HepG2 (cell line): ENCODE measurements at regions not wholly inside any gene's neighbourhood (a gene's known extent, or its start where the extent isn't known, plus 50 kb on each side); places are given as distances from the start of the nearest gene placed in this dataset.

Experiments used
- ATAC-seq: fragments of 200-7000 bp; cut with Tn5 transposase; 3 replicates; pipeline ENCODE4 v1.9.1; 2020; ENCODE audit warnings: mild to moderate bottlenecking, moderate library complexity
- BruUV-seq: library from RNA; stranded (reverse); fragments of 400-500 nt; replicated peaks from 2 replicates; lab custom pipeline; 2021; lab: Mats Ljungman, UMichigan
- CTCF ChIA-PET: fragments of 300-600 bp; formaldehyde crosslinking; extraction: SDS; loops from one replicate; lab custom pipeline; 2021; ENCODE audit warnings: low total read pairs, inconsistent platforms, low intra/inter-chr PET ratio; lab: Yijun Ruan, JAX
- POLR2A ChIA-PET: fragments of 350-600 bp; sonication (Branson Sonifier 250); formaldehyde crosslinking; loops from one replicate; lab custom pipeline; 2020; ENCODE audit warnings: antibody characterized with exemption, inconsistent platforms; lab: Yijun Ruan, JAX
- DNase-seq: peaks from one replicate; pipeline ENCODE4 v3.0.0-alpha.2; 2015; ENCODE audit warnings: low spot score
- FAIRE-seq: peaks from 3 replicates; lab custom pipeline; 2011; peaks lifted over from hg19 to GRCh38; lab: Jason Lieb, UNC
- H2AFZ ChIP-seq: one replicate; pipeline ENCODE4 v1.6.1; 2011; ENCODE audit warnings: low read length, inconsistent platforms
- H3K27ac ChIP-seq: fragments of 300-600 bp; 3 replicates; pipeline ENCODE4 v1.8.0; 2011; ENCODE audit warnings: mixed run types, mild to moderate bottlenecking, mixed read lengths, low read length, inconsistent platforms; ENCODE audit not compliant: insufficient read depth; ENCODE audit errors: extremely low read length
- H3K27me3 ChIP-seq, 2 experiments: fragments of 200-600 bp in 1 of 2; 2 replicates in 1 of 2; 3 replicates in 1 of 2; pipeline versions ENCODE4 v1.6.0 to v1.8.0; 2011; ENCODE audit warnings: low read length in 2 of 2, mild to moderate bottlenecking in 2 of 2, moderate library complexity in 2 of 2, inconsistent platforms in 1 of 2; ENCODE audit not compliant: insufficient read depth in 2 of 2, control insufficient read depth in 1 of 2
- H3K36me3 ChIP-seq, 2 experiments: fragments of 200-600 bp in 1 of 2; replicated peaks in 1 of 2; 2 replicates in 1 of 2; 3 replicates in 1 of 2; pipeline versions ENCODE4 v1.5.1 to v1.8.0; 2011; ENCODE audit warnings: low read length in 2 of 2, inconsistent platforms in 1 of 2; ENCODE audit not compliant: insufficient read depth in 2 of 2, control insufficient read depth in 1 of 2
- H3K4me1 ChIP-seq: 2 replicates; pipeline ENCODE4 v1.5.1; 2012; ENCODE audit warnings: low read length, inconsistent platforms; ENCODE audit not compliant: insufficient read depth
- H3K4me2 ChIP-seq: 2 replicates; pipeline ENCODE4 v1.6.0; 2011; ENCODE audit warnings: low read depth, low read length, inconsistent platforms
- H3K4me3 ChIP-seq, 3 experiments: fragments of 200-600 bp in 1 of 3; sonication (generic), shearing (Covaris generic) in 1 of 3; replicated peaks in 1 of 3; 2 replicates each; pipeline ENCODE4 v1.5.1; 2011 to 2016; ENCODE audit warnings: low read length in 3 of 3, inconsistent platforms in 2 of 3, low read depth in 2 of 3, mild to moderate bottlenecking in 2 of 3, control low read depth in 1 of 3, mixed read lengths in 1 of 3; ENCODE audit not compliant: insufficient read depth in 1 of 3
- H3K79me2 ChIP-seq: one replicate; pipeline ENCODE4 v1.6.1; 2011; ENCODE audit warnings: low read length, inconsistent platforms; ENCODE audit not compliant: insufficient read depth
- H3K9ac ChIP-seq: 2 replicates; pipeline ENCODE4 v1.6.0; 2011; ENCODE audit warnings: mild to moderate bottlenecking, low read depth, low read length, inconsistent platforms; ENCODE audit not compliant: insufficient read depth
- H3K9me3 ChIP-seq: 2 replicates; pipeline ENCODE4 v1.5.1; 2012; ENCODE audit warnings: mild to moderate bottlenecking, low read length
- H4K20me1 ChIP-seq: 2 replicates; pipeline ENCODE4 v1.6.0; 2011; ENCODE audit warnings: inconsistent platforms, mild to moderate bottlenecking, low read length, moderate library complexity; ENCODE audit not compliant: insufficient read depth
- BCL6 ChIP-seq: IDR thresholded peaks from 2 replicates; pipeline ENCODE4 v1.6.1; 2016; ENCODE audit warnings: missing genetic modification reagents, missing compliant biosample characterization
- TEAD2 ChIP-seq: sonication (generic); formaldehyde crosslinking; IDR thresholded peaks from 2 replicates; pipeline ENCODE4 v1.9.0; 2021; ENCODE audit warnings: missing genetic modification reagents
- THAP11 ChIP-seq: IDR thresholded peaks from 2 replicates; pipeline ENCODE4 v1.6.1; 2016; ENCODE audit warnings: missing biosample characterization, missing genetic modification reagents
- ZBTB38 ChIP-seq: sonication (generic); formaldehyde crosslinking; IDR thresholded peaks from 2 replicates; pipeline ENCODE4 v1.5.1; 2020; ENCODE audit warnings: mild to moderate bottlenecking, missing genetic modification reagents
- ZNF263 ChIP-seq: sonication (generic); formaldehyde crosslinking; IDR thresholded peaks from 2 replicates; pipeline ENCODE4 v1.4.0; 2020; ENCODE audit warnings: missing genetic modification reagents
- ZNF33B ChIP-seq: sonication (generic); formaldehyde crosslinking; IDR thresholded peaks from 2 replicates; pipeline ENCODE4 v1.5.1; 2020; ENCODE audit warnings: mild to moderate bottlenecking, missing genetic modification reagents
- WGBS: methylation state at CpG from one replicate; pipeline ENCODE4 v1.1.6; 2017; ENCODE audit warnings: low lambda C conversion rate; 5-methylcytosine and 5-hydroxymethylcytosine counted together
- in situ Hi-C: cut with HindIII; loops from 2 replicates; pipeline ENCODE4 v1.10.0; 2017; ENCODE audit warnings: low pct_unique_long_range_greater_than_20kb; ENCODE audit not compliant: extremely low pct_ligation_motif_present
- intact Hi-C: fragments of 100-400 bp; cut with micrococcal nuclease; formaldehyde crosslinking; loops from one replicate; pipeline ENCODE4 v1.10.0; 2022; ENCODE audit not compliant: unreplicated experiment
- TF ChIP-seq, protein P1 (sequence below): sonication (generic); formaldehyde crosslinking; IDR thresholded peaks from 2 replicates; pipeline ENCODE4 v1.5.1; 2020; ENCODE audit warnings: mild to moderate bottlenecking, missing genetic modification reagents, moderate library complexity
- TF ChIP-seq, protein P2 (sequence below): sonication (generic); formaldehyde crosslinking; IDR thresholded peaks from 2 replicates; pipeline ENCODE4 v1.4.0; 2020; ENCODE audit warnings: missing genetic modification reagents

DNA sequence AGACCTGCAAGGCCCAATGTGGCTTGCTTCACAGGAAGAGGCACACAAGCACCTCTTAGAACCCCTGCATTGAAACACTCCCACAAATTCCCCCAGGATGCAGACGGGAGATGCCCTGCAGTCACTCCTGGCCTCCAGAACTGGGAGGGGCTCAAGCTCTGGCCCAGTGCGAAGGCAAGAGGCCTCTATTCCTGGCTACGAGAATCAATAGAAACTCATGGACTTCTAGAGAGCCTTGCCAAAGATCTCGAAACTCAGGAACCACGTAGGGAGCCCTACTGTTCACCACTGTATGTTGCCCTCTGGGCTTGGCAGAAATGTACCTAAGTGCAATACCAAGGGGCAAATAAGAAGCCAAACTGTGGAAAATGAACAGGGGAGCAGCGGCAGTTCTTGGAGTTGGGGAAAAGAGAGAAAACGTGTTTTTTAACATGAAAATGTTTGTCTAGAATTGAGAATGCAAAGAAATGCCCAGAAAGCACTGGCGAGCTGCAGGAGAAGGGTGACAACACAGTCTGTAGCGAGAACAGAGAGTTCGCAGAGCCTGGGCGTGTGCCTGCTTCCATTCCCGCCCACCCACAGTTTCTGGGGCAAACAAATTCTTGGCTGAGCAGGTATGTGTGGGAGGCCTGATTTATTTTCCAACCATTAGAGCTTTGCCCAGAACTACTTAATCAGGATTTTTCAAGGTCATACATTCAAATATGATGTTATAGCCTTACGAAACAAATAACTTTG, 260.5 kb upstream of the KLF14 start:
- ATAC-seq = no peak
- no peak for FAIRE-seq
- CTCF ChIA-PET = no interaction called here
- no peaks in the 10 kb centered on the region for H3K9me3 ChIP-seq
- no peak overlapping the region for H2AFZ ChIP-seq
- peaks cover 0 to 3% of the 10 kb centered on the region in 2 experiments; a peak in 2 of 5 replicates for H3K36me3 ChIP-seq
- H3K9ac ChIP-seq = no peak overlapping the region
- H3K27ac ChIP-seq = peak overlapping the region; percentile 28
- WGBS = 93% methylated on average over 13 of the region's 13 CpGs
- no peak for TF ChIP-seq BCL6 (CRISPR knock-in tag)
- TF ChIP-seq, protein P1, sequence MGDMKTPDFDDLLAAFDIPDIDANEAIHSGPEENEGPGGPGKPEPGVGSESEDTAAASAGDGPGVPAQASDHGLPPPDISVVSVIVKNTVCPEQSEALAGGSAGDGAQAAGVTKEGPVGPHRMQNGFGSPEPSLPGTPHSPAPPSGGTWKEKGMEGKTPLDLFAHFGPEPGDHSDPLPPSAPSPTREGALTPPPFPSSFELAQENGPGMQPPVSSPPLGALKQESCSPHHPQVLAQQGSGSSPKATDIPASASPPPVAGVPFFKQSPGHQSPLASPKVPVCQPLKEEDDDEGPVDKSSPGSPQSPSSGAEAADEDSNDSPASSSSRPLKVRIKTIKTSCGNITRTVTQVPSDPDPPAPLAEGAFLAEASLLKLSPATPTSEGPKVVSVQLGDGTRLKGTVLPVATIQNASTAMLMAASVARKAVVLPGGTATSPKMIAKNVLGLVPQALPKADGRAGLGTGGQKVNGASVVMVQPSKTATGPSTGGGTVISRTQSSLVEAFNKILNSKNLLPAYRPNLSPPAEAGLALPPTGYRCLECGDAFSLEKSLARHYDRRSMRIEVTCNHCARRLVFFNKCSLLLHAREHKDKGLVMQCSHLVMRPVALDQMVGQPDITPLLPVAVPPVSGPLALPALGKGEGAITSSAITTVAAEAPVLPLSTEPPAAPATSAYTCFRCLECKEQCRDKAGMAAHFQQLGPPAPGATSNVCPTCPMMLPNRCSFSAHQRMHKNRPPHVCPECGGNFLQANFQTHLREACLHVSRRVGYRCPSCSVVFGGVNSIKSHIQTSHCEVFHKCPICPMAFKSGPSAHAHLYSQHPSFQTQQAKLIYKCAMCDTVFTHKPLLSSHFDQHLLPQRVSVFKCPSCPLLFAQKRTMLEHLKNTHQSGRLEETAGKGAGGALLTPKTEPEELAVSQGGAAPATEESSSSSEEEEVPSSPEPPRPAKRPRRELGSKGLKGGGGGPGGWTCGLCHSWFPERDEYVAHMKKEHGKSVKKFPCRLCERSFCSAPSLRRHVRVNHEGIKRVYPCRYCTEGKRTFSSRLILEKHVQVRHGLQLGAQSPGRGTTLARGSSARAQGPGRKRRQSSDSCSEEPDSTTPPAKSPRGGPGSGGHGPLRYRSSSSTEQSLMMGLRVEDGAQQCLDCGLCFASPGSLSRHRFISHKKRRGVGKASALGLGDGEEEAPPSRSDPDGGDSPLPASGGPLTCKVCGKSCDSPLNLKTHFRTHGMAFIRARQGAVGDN (CRISPR knock-in tag) = peak; percentile 25; the same call in 1 of the 2 replicates
- no peak for TF ChIP-seq TEAD2 (CRISPR knock-in tag)
- TF ChIP-seq THAP11 = no peak
- TF ChIP-seq ZNF263 = 0 out of 2 replicates have a peak, but pooled peaks have one; percentile 2
- TF ChIP-seq, protein P2, sequence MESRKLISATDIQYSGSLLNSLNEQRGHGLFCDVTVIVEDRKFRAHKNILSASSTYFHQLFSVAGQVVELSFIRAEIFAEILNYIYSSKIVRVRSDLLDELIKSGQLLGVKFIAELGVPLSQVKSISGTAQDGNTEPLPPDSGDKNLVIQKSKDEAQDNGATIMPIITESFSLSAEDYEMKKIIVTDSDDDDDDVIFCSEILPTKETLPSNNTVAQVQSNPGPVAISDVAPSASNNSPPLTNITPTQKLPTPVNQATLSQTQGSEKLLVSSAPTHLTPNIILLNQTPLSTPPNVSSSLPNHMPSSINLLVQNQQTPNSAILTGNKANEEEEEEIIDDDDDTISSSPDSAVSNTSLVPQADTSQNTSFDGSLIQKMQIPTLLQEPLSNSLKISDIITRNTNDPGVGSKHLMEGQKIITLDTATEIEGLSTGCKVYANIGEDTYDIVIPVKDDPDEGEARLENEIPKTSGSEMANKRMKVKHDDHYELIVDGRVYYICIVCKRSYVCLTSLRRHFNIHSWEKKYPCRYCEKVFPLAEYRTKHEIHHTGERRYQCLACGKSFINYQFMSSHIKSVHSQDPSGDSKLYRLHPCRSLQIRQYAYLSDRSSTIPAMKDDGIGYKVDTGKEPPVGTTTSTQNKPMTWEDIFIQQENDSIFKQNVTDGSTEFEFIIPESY (CRISPR knock-in tag) = peak; percentile 34; the same call in 1 of the 2 replicates
- TF ChIP-seq ZBTB38 (CRISPR knock-in tag) = peak; percentile 94
- no peak for TF ChIP-seq ZNF33B (CRISPR knock-in tag)
- TF ChIP-seq, all 625 proteins: peak for 4
- DNase-seq = no peak
- no TSS peak for BruUV-seq
- H3K4me2 ChIP-seq = no peak overlapping the region
- H3K4me1 ChIP-seq = peaks cover 56% of the 10 kb centered on the region
- POLR2A ChIA-PET = interaction anchor here (0.6 kb wide), 1 partner anchor 87 kb away, joined by 3 read pairs; no protein-coding TSS in a partner anchor
- peaks cover 16% of the 10 kb centered on the region; the same call in 1 of the 2 replicates for H4K20me1 ChIP-seq
- in situ Hi-C loops (no loop called here), intact Hi-C loops (loop anchor here (5.0 kb wide), 1 partner anchor 52 kb away; no protein-coding TSS in a partner anchor)
- peaks cover 24% of the 10 kb centered on the region for H3K79me2 ChIP-seq
- H3K27me3 ChIP-seq = no peaks in the 10 kb centered on the region
- no peak overlapping the region for H3K4me3 ChIP-seq
